ENCODE measurements at regions not wholly inside any gene's neighbourhood (a gene's known extent, or its start where the extent isn't known, plus 50 kb on each side); places are given as distances from the start of the nearest gene placed in this dataset.
"Not testable (repeated sequence)": the region's sequence is repeated elsewhere in the genome, so short reads cannot be mapped to it uniquely, and the experiment has no call there.

- not testable (repeated sequence) for DNase-seq
These were observed 1277.7 kb downstream of the RPIA start for GRCh38 chr2:89969190-89969589.

- not testable (repeated sequence) for DNase-seq
These were observed 1282.4 kb downstream of the RPIA start for GRCh38 chr2:89973849-89974248.

GRCh38 chr2:89979826-89980537 lies 1288.5 kb downstream of the RPIA start:
- DNase-seq, result not testable (repeated sequence)

GRCh38 chr2:89982246-89982645 lies 1290.8 kb downstream of the RPIA start:
- DNase-seq, result not testable (repeated sequence)

GRCh38 chr2:89985650-89986049 lies 1294.2 kb downstream of the RPIA start:
- not testable (repeated sequence) for DNase-seq

GRCh38 chr2:89986532-89986931 lies 1295.1 kb downstream of the RPIA start:
- not testable (repeated sequence) for DNase-seq

GRCh38 chr2:89996779-89997178 lies 1305.3 kb downstream of the RPIA start:
- DNase-seq, result not testable (repeated sequence)

GRCh38 chr2:90004553-90004952 lies 1313.1 kb downstream of the RPIA start:
- not testable (repeated sequence) for DNase-seq

- not testable (repeated sequence) for DNase-seq
These were observed 1319.1 kb downstream of the RPIA start for GRCh38 chr2:90010442-90011100.

GRCh38 chr2:90011101-90011443 lies 1319.6 kb downstream of the RPIA start:
- not testable (repeated sequence) for DNase-seq

GRCh38 chr2:90019908-90020307 lies 1328.4 kb downstream of the RPIA start:
- DNase-seq, result not testable (repeated sequence)

GRCh38 chr2:90021234-90021633 lies 1329.8 kb downstream of the RPIA start:
- not testable (repeated sequence) for DNase-seq

GRCh38 chr2:90027231-90027643 lies 1335.8 kb downstream of the RPIA start:
- not testable (repeated sequence) for DNase-seq

- DNase-seq, result not testable (repeated sequence)
These were observed 1337.1 kb downstream of the RPIA start for GRCh38 chr2:90028381-90029079.

- DNase-seq, result not testable (repeated sequence)
These were observed 1337.6 kb downstream of the RPIA start for GRCh38 chr2:90029080-90029428.

GRCh38 chr2:90032269-90032668 lies 1340.8 kb downstream of the RPIA start:
- DNase-seq, result not testable (repeated sequence)

- not testable (repeated sequence) for DNase-seq
These were observed 1344.9 kb downstream of the RPIA start for GRCh38 chr2:90036335-90036734.

GRCh38 chr2:90039093-90039492 lies 1347.6 kb downstream of the RPIA start:
- not testable (repeated sequence) for DNase-seq

GRCh38 chr2:90047776-90048175 lies 1356.3 kb downstream of the RPIA start:
- not testable (repeated sequence) for DNase-seq

GRCh38 chr2:90052113-90052631 lies 1360.7 kb downstream of the RPIA start:
- not testable (repeated sequence) for DNase-seq

GRCh38 chr2:90069290-90069894 lies 1377.9 kb downstream of the RPIA start:
- no peak for DNase-seq

- no peak for DNase-seq
These were observed 1384.8 kb downstream of the RPIA start for GRCh38 chr2:90076311-90076710.

GRCh38 chr2:90077948-90078347 lies 1386.5 kb downstream of the RPIA start:
- no peak for DNase-seq

All from right kidney (tissue), 1 donor.